Loucy (cell line): ENCODE measurements at regions not wholly inside any gene's neighbourhood (a gene's known extent, or its start where the extent isn't known, plus 50 kb on each side); places are given as distances from the start of the nearest gene placed in this dataset.

Experiments used
- CTCF ChIP-seq: fragments of 200-600 bp; sonication (generic); conservative IDR thresholded peaks from 2 replicates; pipeline ENCODE4 v1.5.1; 2014; ENCODE audit warnings: mild to moderate bottlenecking, antibody characterized with exemption, low read length
- EZH2phosphoT487 ChIP-seq: fragments of 200-600 bp; IDR thresholded peaks from 2 replicates; pipeline ENCODE4 v1.6.1; 2018; ENCODE audit warnings: antibody characterized with exemption, mild to moderate bottlenecking, moderate library complexity, borderline replicate concordance

- TF ChIP-seq CTCF (no peak), EZH2phosphoT487 (no peak)
These were observed 152.4 kb upstream of the SETMAR start for GRCh38 chr3:4150816-4151215.
